Activated naive CD8-positive, alpha-beta T cell (primary cell): ENCODE measurements at regions not wholly inside any gene's neighbourhood (a gene's known extent, or its start where the extent isn't known, plus 50 kb on each side); places are given as distances from the start of the nearest gene placed in this dataset.
"Not testable (repeated sequence)": the region's sequence is repeated elsewhere in the genome, so short reads cannot be mapped to it uniquely, and the experiment has no call there.

Experiments
- H3K27ac Mint-ChIP-seq: one replicate; pipeline ENCODE4 v1.8.0; 2021; ENCODE audit warnings: mixed read lengths
- H3K27me3 Mint-ChIP-seq: one replicate; pipeline ENCODE4 v1.8.0; 2021; ENCODE audit warnings: mixed read lengths
- H3K36me3 Mint-ChIP-seq: one replicate; pipeline ENCODE4 v1.8.0; 2021; ENCODE audit warnings: mixed read lengths
- H3K4me1 Mint-ChIP-seq: one replicate; pipeline ENCODE4 v1.8.0; 2021; ENCODE audit warnings: low read depth, mixed read lengths
- H3K4me3 Mint-ChIP-seq: one replicate; pipeline ENCODE4 v1.8.0; 2021; ENCODE audit warnings: mild to moderate bottlenecking, mixed read lengths
- H3K9me3 Mint-ChIP-seq: one replicate; pipeline ENCODE4 v1.8.0; 2021; ENCODE audit warnings: low read depth, mixed read lengths

- peaks cover 13% of the 10 kb centered on the region for H3K27me3 Mint-ChIP-seq
- no peak overlapping the region for H3K27ac Mint-ChIP-seq
- H3K9me3 Mint-ChIP-seq = no peaks in the 10 kb centered on the region
- H3K36me3 Mint-ChIP-seq = no peaks in the 10 kb centered on the region
- H3K4me3 Mint-ChIP-seq = no peak overlapping the region
- peaks cover 7% of the 10 kb centered on the region for H3K4me1 Mint-ChIP-seq
Measured at GRCh38 chr9:88596376-88596775, 61.4 kb downstream of the NXNL2 start.

DNA sequence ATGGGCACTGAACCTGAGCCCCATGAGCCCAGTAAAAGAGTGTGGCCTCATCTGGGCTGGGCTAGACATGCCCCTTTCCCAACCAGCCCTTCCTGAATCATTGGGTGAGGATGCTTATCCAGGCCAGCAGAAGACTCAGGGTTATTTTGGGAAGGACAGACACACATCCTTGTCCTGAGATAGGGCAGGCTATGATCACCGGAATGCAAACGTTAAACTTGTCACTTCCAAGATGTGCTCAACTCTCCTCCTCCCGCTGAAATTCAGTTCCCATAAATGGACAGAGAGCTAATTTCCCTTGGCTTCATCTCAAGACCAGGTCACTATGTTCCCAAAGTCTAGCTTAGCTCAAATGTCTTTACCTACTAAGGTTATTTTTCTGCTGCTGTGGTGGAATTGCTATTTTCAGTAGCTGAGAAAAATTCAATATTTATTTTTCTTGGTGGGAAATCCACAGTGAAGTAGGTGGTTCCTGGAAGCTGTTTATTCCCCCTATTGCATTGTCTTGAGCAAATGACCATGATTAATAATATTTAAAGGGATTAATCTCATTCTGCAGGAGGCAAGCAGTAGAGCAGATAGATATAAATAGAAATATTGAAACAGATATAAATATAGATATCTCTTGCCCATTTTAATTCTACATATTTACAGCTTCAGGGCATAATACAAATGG, 70.0 kb downstream of the NXNL2 start:
- peaks cover 10% of the 10 kb centered on the region for H3K27me3 Mint-ChIP-seq
- no peaks in the 10 kb centered on the region for H3K9me3 Mint-ChIP-seq
- H3K4me3 Mint-ChIP-seq = no peak overlapping the region
- no peak overlapping the region for H3K27ac Mint-ChIP-seq
- H3K36me3 Mint-ChIP-seq = no peaks in the 10 kb centered on the region
- H3K4me1 Mint-ChIP-seq = no peaks in the 10 kb centered on the region

- Mint-ChIP-seq H3K4me3 (no peak overlapping the region), H3K9me3 (no peaks in the 10 kb centered on the region), H3K4me1 (no peaks in the 10 kb centered on the region), H3K36me3 (no peaks in the 10 kb centered on the region), H3K27ac (no peak overlapping the region), H3K27me3 (peaks cover 8% of the 10 kb centered on the region)
Measured at GRCh38 chr9:88605512-88606362, 70.8 kb downstream of the NXNL2 start.

GRCh38 chr9:88614359-88614758, 79.4 kb downstream of the NXNL2 start:
- H3K4me1 Mint-ChIP-seq = no peaks in the 10 kb centered on the region
- no peak overlapping the region for H3K27ac Mint-ChIP-seq
- peaks cover 9% of the 10 kb centered on the region for H3K27me3 Mint-ChIP-seq
- H3K36me3 Mint-ChIP-seq = peaks cover 14% of the 10 kb centered on the region
- H3K4me3 Mint-ChIP-seq = no peak overlapping the region
- peaks cover 25% of the 10 kb centered on the region for H3K9me3 Mint-ChIP-seq

- Mint-ChIP-seq H3K4me3 (no peak overlapping the region), H3K9me3 (peaks cover 3% of the 10 kb centered on the region), H3K4me1 (no peaks in the 10 kb centered on the region), H3K27me3 (peaks cover 6% of the 10 kb centered on the region), H3K27ac (no peak overlapping the region), H3K36me3 (peaks cover 3% of the 10 kb centered on the region)
Measured at GRCh38 chr9:88623698-88624097, 88.7 kb downstream of the NXNL2 start.

- Mint-ChIP-seq H3K9me3 (no peaks in the 10 kb centered on the region), H3K27me3 (no peaks in the 10 kb centered on the region), H3K36me3 (no peaks in the 10 kb centered on the region), H3K4me3 (no peak overlapping the region), H3K4me1 (no peaks in the 10 kb centered on the region), H3K27ac (no peak overlapping the region)
Measured at GRCh38 chr9:88628114-88628513, 93.1 kb downstream of the NXNL2 start.

- no peaks in the 10 kb centered on the region for H3K27me3 Mint-ChIP-seq
- no peak overlapping the region for H3K27ac Mint-ChIP-seq
Measured at GRCh38 chr9:88628811-88629210, 93.8 kb downstream of the NXNL2 start.

GRCh38 chr9:88630574-88630973, 95.6 kb downstream of the NXNL2 start:
- not testable (repeated sequence) for H3K36me3 Mint-ChIP-seq, H3K4me1 Mint-ChIP-seq, H3K4me3 Mint-ChIP-seq, H3K27me3 Mint-ChIP-seq, H3K27ac Mint-ChIP-seq
- peaks cover 13% of the 10 kb centered on the region for H3K9me3 Mint-ChIP-seq

More at GRCh38 chr9:88628811-88629210, 93.8 kb downstream of the NXNL2 start:
- Mint-ChIP-seq H3K9me3 (no peaks in the 10 kb centered on the region), H3K36me3 (no peaks in the 10 kb centered on the region), H3K4me1 (no peaks in the 10 kb centered on the region), H3K4me3 (no peak overlapping the region)

- Mint-ChIP-seq H3K4me3 (no peak overlapping the region), H3K9me3 (peaks cover 33% of the 10 kb centered on the region), H3K27ac (no peak overlapping the region), H3K27me3 (peaks cover 16% of the 10 kb centered on the region), H3K4me1 (no peaks in the 10 kb centered on the region), H3K36me3 (peaks cover 3% of the 10 kb centered on the region)
Measured at GRCh38 chr9:88635151-88635550, 100.2 kb downstream of the NXNL2 start.

DNA sequence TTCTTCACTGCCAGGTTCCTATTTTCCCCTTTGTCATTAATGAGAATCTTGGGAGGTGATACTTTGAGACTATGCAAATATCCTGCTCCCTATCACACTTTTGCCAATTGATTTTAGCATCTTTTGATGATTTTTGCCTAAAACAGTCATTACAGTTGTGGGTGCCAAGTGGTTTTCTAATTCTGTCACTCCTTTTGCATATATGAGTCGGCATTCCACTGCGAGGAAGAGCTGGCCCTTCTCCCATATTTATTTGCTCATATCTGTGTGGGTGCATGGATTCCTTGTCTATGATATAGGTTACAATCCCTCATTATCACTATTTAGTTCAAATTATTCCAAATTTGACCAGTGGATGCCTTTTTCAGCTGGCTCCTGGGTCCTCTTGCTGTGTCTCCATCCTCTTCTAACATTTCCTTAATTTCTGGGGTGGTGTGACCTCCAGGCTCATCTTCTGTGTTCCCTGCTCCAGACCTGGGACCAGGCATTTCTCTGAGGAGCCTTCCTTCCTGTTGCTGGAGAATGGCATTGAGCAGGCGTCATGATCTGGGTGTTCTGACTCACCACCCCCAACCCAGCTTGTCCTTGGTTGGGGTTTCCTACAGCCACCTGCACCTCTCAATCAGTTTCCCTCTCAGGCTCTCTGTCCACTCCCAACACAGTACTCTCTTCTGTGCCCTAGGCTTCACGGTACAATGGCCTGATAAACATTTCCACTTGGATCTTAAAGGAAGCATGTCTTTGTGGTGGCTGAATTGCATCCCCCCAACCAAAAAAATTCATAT, 106.7 kb downstream of the NXNL2 start:
- Mint-ChIP-seq H3K27ac (no peak overlapping the region), H3K4me1 (no peaks in the 10 kb centered on the region), H3K9me3 (peaks cover 17% of the 10 kb centered on the region), H3K27me3 (peaks cover 27% of the 10 kb centered on the region), H3K4me3 (no peak overlapping the region), H3K36me3 (peaks cover 5% of the 10 kb centered on the region)

GRCh38 chr9:88642336-88642735, 107.4 kb downstream of the NXNL2 start:
- Mint-ChIP-seq H3K27me3 (peaks cover 25% of the 10 kb centered on the region), H3K36me3 (peaks cover 2% of the 10 kb centered on the region), H3K4me1 (no peaks in the 10 kb centered on the region), H3K9me3 (peaks cover 10% of the 10 kb centered on the region), H3K4me3 (no peak overlapping the region), H3K27ac (no peak overlapping the region)

- H3K36me3 Mint-ChIP-seq = peaks cover 2% of the 10 kb centered on the region
- H3K27me3 Mint-ChIP-seq = peaks cover 25% of the 10 kb centered on the region
- no peaks in the 10 kb centered on the region for H3K4me1 Mint-ChIP-seq
- H3K27ac Mint-ChIP-seq = no peak overlapping the region
- no peak overlapping the region for H3K4me3 Mint-ChIP-seq
- no peaks in the 10 kb centered on the region for H3K9me3 Mint-ChIP-seq
Measured at GRCh38 chr9:88643931-88644330, 109.0 kb downstream of the NXNL2 start.

DNA sequence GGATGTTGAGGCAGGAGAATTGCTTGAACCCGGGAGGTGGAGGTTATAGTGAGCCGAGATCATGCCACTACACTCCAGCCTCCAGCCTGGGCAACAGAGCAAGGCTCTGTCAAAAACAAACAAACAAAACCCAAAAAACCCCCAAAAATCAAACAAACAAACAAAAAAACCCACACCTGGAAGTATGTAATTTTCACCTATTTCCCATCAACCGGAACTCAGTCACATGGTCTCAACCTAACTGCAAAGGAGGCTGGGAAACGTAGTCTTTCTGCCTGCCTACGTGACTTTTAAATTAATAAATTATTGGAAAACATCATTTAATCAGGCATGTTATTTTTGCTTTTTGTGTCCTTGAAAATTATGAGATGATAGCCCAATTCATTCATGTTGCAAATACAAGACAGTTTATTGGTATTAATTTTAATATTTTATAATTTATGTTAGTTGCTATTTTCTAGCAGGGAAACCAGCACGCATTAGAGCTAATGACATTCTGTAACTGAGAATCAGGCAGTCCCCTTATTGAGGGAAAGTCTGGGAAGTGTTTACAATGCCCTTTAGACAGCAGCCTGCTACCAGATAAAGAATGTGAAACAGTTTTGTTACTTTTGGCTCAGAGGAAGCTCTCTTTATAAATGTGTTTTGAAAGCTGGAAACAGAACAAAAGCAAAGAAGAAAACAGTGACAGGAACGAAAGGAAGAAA, 110.3 kb downstream of the NXNL2 start:
- no peaks in the 10 kb centered on the region for H3K4me1 Mint-ChIP-seq
- H3K27me3 Mint-ChIP-seq = peaks cover 29% of the 10 kb centered on the region
- H3K27ac Mint-ChIP-seq = no peak overlapping the region
- H3K4me3 Mint-ChIP-seq = no peak overlapping the region
- H3K9me3 Mint-ChIP-seq = no peaks in the 10 kb centered on the region
- peaks cover 2% of the 10 kb centered on the region for H3K36me3 Mint-ChIP-seq

- no peak overlapping the region for H3K27ac Mint-ChIP-seq
- no peak overlapping the region for H3K4me3 Mint-ChIP-seq
- H3K9me3 Mint-ChIP-seq = no peaks in the 10 kb centered on the region
- H3K27me3 Mint-ChIP-seq = peaks cover 31% of the 10 kb centered on the region
- H3K4me1 Mint-ChIP-seq = no peaks in the 10 kb centered on the region
- peaks cover 2% of the 10 kb centered on the region for H3K36me3 Mint-ChIP-seq
Measured at GRCh38 chr9:88645879-88646199, 110.9 kb downstream of the NXNL2 start.
